Endothelial cell of umbilical vein (primary cell): ENCODE measurements at regions not wholly inside any gene's neighbourhood (a gene's known extent, or its start where the extent isn't known, plus 50 kb on each side); places are given as distances from the start of the nearest gene placed in this dataset.

ENCODE experiments used
- CTCF ChIP-seq, 2 donors: IDR thresholded peaks; 1 replicate in 1 of 2; 2 replicates in 1 of 2; pipeline ENCODE4 v1.5.1; 2011; ENCODE audit warnings: low read length in 2 of 2, mild to moderate bottlenecking in 2 of 2, moderate library complexity in 2 of 2, control low read depth in 1 of 2, inconsistent platforms in 1 of 2, low read depth in 1 of 2; ENCODE audit not compliant: insufficient read depth in 1 of 2; ENCODE audit errors: extremely low read depth in 1 of 2
- EZH2 ChIP-seq: IDR thresholded peaks from 2 replicates; pipeline ENCODE4 v1.6.1; 2012; ENCODE audit warnings: borderline replicate concordance, low read depth, mild to moderate bottlenecking, moderate library complexity, low read length, inconsistent platforms; ENCODE audit not compliant: severe bottlenecking
- FOS ChIP-seq: IDR thresholded peaks from 2 replicates; pipeline ENCODE4 v1.6.1; 2011; ENCODE audit warnings: mild to moderate bottlenecking, low read length, moderate library complexity, borderline replicate concordance; ENCODE audit not compliant: insufficient read depth
- GATA2 ChIP-seq: IDR thresholded peaks from 2 replicates; pipeline ENCODE4 v1.7.0; 2011; ENCODE audit warnings: low read depth, mild to moderate bottlenecking, moderate library complexity, mixed read lengths, low read length; ENCODE audit not compliant: insufficient read length, insufficient read depth
- JUN ChIP-seq: IDR thresholded peaks from 2 replicates; pipeline ENCODE4 v1.6.1; 2011; ENCODE audit warnings: borderline replicate concordance, low read depth; ENCODE audit not compliant: insufficient read length, insufficient read depth
- MAX ChIP-seq: IDR thresholded peaks from 2 replicates; pipeline ENCODE4 v1.6.1; 2011; ENCODE audit not compliant: insufficient read depth, insufficient read length
- POLR2A ChIP-seq: IDR thresholded peaks from 2 replicates; pipeline ENCODE4 v1.6.1; 2012; ENCODE audit warnings: low read depth, mild to moderate bottlenecking, control low read depth, low read length
- POLR2AphosphoS5 ChIP-seq: IDR thresholded peaks from 2 replicates; pipeline ENCODE4 v1.6.1; 2012; ENCODE audit warnings: low read depth, mild to moderate bottlenecking, control low read depth, low read length, moderate library complexity; ENCODE audit not compliant: insufficient read depth

- TF ChIP-seq CTCF (IDR thresholded peaks at IDR 0.05; ENCODE audit: extremely low read depth in 1 of 2, insufficient read depth in 1 of 2, low read depth in 1 of 2, low read length in 2 of 2) (no peak), FOS (no peak), POLR2A (no peak), GATA2 (no peak), POLR2AphosphoS5 (no peak), EZH2 (no peak), MAX (no peak), JUN (no peak)
These were observed 337.1 kb upstream of the OR4E1 start for GRCh38 chr14:22010545-22011252.
